Activated CD4-positive, CD25-positive, alpha-beta regulatory T cell (primary cell): ENCODE measurements at regions not wholly inside any gene's neighbourhood (a gene's known extent, or its start where the extent isn't known, plus 50 kb on each side); places are given as distances from the start of the nearest gene placed in this dataset.
"Not testable (repeated sequence)": the region's sequence is repeated elsewhere in the genome, so short reads cannot be mapped to it uniquely, and the experiment has no call there.

ENCODE experiments used
- DNase-seq, 4 experiments: peaks; one replicate each; lab custom pipeline; 2025; lab: John Stamatoyannopoulos, UW

- DNase-seq: no peak
Measured at GRCh38 chr1:121443001-121443540, 258.3 kb downstream of the SRGAP2C start.

- no peak for DNase-seq
Measured at GRCh38 chr1:121444096-121444495, 259.3 kb downstream of the SRGAP2C start.

GRCh38 chr1:121445679-121446078 is 260.9 kb downstream of the SRGAP2C start:
- DNase-seq: no peak

- DNase-seq: not testable (repeated sequence)
Measured at GRCh38 chr1:121447280-121447923, 262.6 kb downstream of the SRGAP2C start.

GRCh38 chr1:121448064-121448463 is 263.3 kb downstream of the SRGAP2C start:
- DNase-seq: not testable (repeated sequence)

- DNase-seq: no peak
Measured at GRCh38 chr1:121448851-121449250, 264.1 kb downstream of the SRGAP2C start.

GRCh38 chr1:121452484-121452883 is 267.7 kb downstream of the SRGAP2C start:
- no peak for DNase-seq

- no peak for DNase-seq
Measured at GRCh38 chr1:121458291-121459048, 273.7 kb downstream of the SRGAP2C start.

- DNase-seq: no peak
Measured at GRCh38 chr1:121459235-121459634, 274.5 kb downstream of the SRGAP2C start.

GRCh38 chr1:121469395-121469794 is 284.6 kb downstream of the SRGAP2C start:
- not testable (repeated sequence) for DNase-seq

- DNase-seq: not testable (repeated sequence)
Measured at GRCh38 chr1:121470401-121470800, 285.6 kb downstream of the SRGAP2C start.

GRCh38 chr1:121471523-121471922 is 286.7 kb downstream of the SRGAP2C start:
- no peak for DNase-seq

GRCh38 chr1:121472017-121472416 is 287.2 kb downstream of the SRGAP2C start:
- no peak for DNase-seq

- no peak for DNase-seq
Measured at GRCh38 chr1:121483234-121483633, 298.5 kb downstream of the SRGAP2C start.

- no peak for DNase-seq
Measured at GRCh38 chr1:121483961-121484424, 299.2 kb downstream of the SRGAP2C start.

- DNase-seq: not testable (repeated sequence)
Measured at GRCh38 chr1:121494796-121495195, 310.0 kb downstream of the SRGAP2C start.

- DNase-seq: not testable (repeated sequence)
Measured at GRCh38 chr1:121511455-121511854, 326.7 kb downstream of the SRGAP2C start.

- DNase-seq: not testable (repeated sequence)
Measured at GRCh38 chr1:121511876-121512275, 327.1 kb downstream of the SRGAP2C start.

- no peak for DNase-seq
Measured at GRCh38 chr1:121515235-121515634, 330.5 kb downstream of the SRGAP2C start.

GRCh38 chr1:121516234-121516967 is 331.6 kb downstream of the SRGAP2C start:
- no peak for DNase-seq

- no peak for DNase-seq
Measured at GRCh38 chr1:121517586-121518230, 332.9 kb downstream of the SRGAP2C start.

GRCh38 chr1:121518726-121519041 is 333.9 kb downstream of the SRGAP2C start:
- DNase-seq: no peak
